H9 (cell line): ENCODE measurements at regions not wholly inside any gene's neighbourhood (a gene's known extent, or its start where the extent isn't known, plus 50 kb on each side); places are given as distances from the start of the nearest gene placed in this dataset.
A peak's percentile ranks its signal among the peaks of the same experiment; 100 is the strongest.

Experiments used
- DNase-seq: peaks from one replicate; pipeline ENCODE4 v3.0.0-alpha.2; 2017
- H2AFZ ChIP-seq: one replicate; pipeline ENCODE4 v1.6.1; 2013; ENCODE audit warnings: mild to moderate bottlenecking, low read length, control low read depth, moderate library complexity
- H2AK5ac ChIP-seq: 2 replicates; pipeline ENCODE4 v1.6.1; 2013; ENCODE audit warnings: low read length, control low read depth, mixed read lengths; ENCODE audit not compliant: insufficient read length
- H2BK120ac ChIP-seq: one replicate; pipeline ENCODE4 v1.6.1; 2013; ENCODE audit warnings: low read depth, mild to moderate bottlenecking, low read length, control low read depth, inconsistent platforms; ENCODE audit not compliant: poor library complexity, severe bottlenecking
- H2BK12ac ChIP-seq: 2 replicates; pipeline ENCODE4 v1.6.1; 2013; ENCODE audit warnings: low read length, control low read depth, mixed read lengths, low read depth; ENCODE audit not compliant: insufficient read length
- H2BK15ac ChIP-seq: 2 replicates; pipeline ENCODE4 v1.6.1; 2013; ENCODE audit warnings: low read depth, low read length, control low read depth
- H2BK20ac ChIP-seq: one replicate; pipeline ENCODE4 v1.6.1; 2013; ENCODE audit warnings: low read depth, mild to moderate bottlenecking, low read length, control low read depth, inconsistent platforms; ENCODE audit not compliant: poor library complexity, severe bottlenecking
- H2BK5ac ChIP-seq: 2 replicates; pipeline ENCODE4 v1.6.1; 2013; ENCODE audit warnings: low read length, control low read depth, mixed read lengths; ENCODE audit not compliant: insufficient read length
- H3K14ac ChIP-seq: 2 replicates; pipeline ENCODE4 v1.6.1; 2013; ENCODE audit warnings: low read length, control low read depth; ENCODE audit not compliant: insufficient read depth
- H3K18ac ChIP-seq: 2 replicates; pipeline ENCODE4 v1.6.1; 2013; ENCODE audit warnings: low read depth, mild to moderate bottlenecking, mixed read lengths, low read length, control low read depth; ENCODE audit not compliant: insufficient read length
- H3K23ac ChIP-seq: 2 replicates; pipeline ENCODE4 v1.6.1; 2013; ENCODE audit warnings: low read length, control low read depth, mixed read lengths, low read depth; ENCODE audit not compliant: insufficient read length
- H3K23me2 ChIP-seq: 2 replicates; pipeline ENCODE4 v1.6.1; 2013; ENCODE audit warnings: low read depth, mild to moderate bottlenecking, mixed read lengths, low read length, control low read depth; ENCODE audit not compliant: insufficient read length, poor library complexity, severe bottlenecking
- H3K27ac ChIP-seq: 2 replicates; pipeline ENCODE4 v1.5.1; 2013; ENCODE audit warnings: low read length, control low read depth, mixed read lengths, low read depth; ENCODE audit not compliant: insufficient read length
- H3K27me3 ChIP-seq: 2 replicates; pipeline ENCODE4 v1.6.1; 2013; ENCODE audit warnings: low read length, control low read depth, inconsistent platforms; ENCODE audit not compliant: insufficient read depth
- H3K4ac ChIP-seq: 2 replicates; pipeline ENCODE4 v1.6.1; 2013; ENCODE audit warnings: low read depth, mild to moderate bottlenecking, control low read depth, inconsistent platforms, low read length, moderate library complexity
- H3K4me1 ChIP-seq: 2 replicates; pipeline ENCODE4 v1.6.1; 2013; ENCODE audit warnings: low read length, control low read depth, inconsistent platforms; ENCODE audit not compliant: insufficient read depth
- H3K4me2 ChIP-seq: 2 replicates; pipeline ENCODE4 v1.6.1; 2013; ENCODE audit warnings: low read length, control low read depth, mixed read lengths; ENCODE audit not compliant: insufficient read length, insufficient read depth
- H3K56ac ChIP-seq: 2 replicates; pipeline ENCODE4 v1.6.1; 2013; ENCODE audit warnings: low read depth, mild to moderate bottlenecking, mixed read lengths, low read length, control low read depth; ENCODE audit not compliant: insufficient read length
- H3K79me1 ChIP-seq: 2 replicates; pipeline ENCODE4 v1.6.1; 2013; ENCODE audit warnings: low read depth, mild to moderate bottlenecking, moderate library complexity, low read length, control low read depth, inconsistent platforms; ENCODE audit not compliant: insufficient read depth, poor library complexity, severe bottlenecking
- H3K79me2 ChIP-seq: 2 replicates; pipeline ENCODE4 v1.6.1; 2013; ENCODE audit warnings: low read length, control low read depth, inconsistent platforms; ENCODE audit not compliant: insufficient read depth
- H3K9ac ChIP-seq: 2 replicates; pipeline ENCODE4 v1.6.1; 2013; ENCODE audit warnings: low read length, control low read depth, mixed read lengths; ENCODE audit not compliant: insufficient read length; ENCODE audit errors: extremely low read depth
- H3K9me3 ChIP-seq: one replicate; pipeline ENCODE4 v1.6.1; 2013; ENCODE audit warnings: low read depth, low read length, inconsistent platforms; ENCODE audit not compliant: control insufficient read depth
- H3T11ph ChIP-seq: one replicate; pipeline ENCODE4 v1.6.1; 2013; ENCODE audit warnings: mild to moderate bottlenecking, low read length, control low read depth, inconsistent platforms
- H4K20me1 ChIP-seq: one replicate; pipeline ENCODE4 v1.6.1; 2013; ENCODE audit not compliant: control insufficient read depth, insufficient read length, insufficient read depth
- H4K5ac ChIP-seq: 2 replicates; pipeline ENCODE4 v1.6.1; 2013; ENCODE audit warnings: low read depth, mild to moderate bottlenecking, mixed read lengths, low read length, control low read depth; ENCODE audit not compliant: insufficient read length
- H4K8ac ChIP-seq: replicated peaks from 2 replicates; pipeline ENCODE4 v1.6.1; 2013; ENCODE audit warnings: low read length, control low read depth, mixed read lengths, low read depth; ENCODE audit not compliant: insufficient read length
- H4K91ac ChIP-seq: 2 replicates; pipeline ENCODE4 v1.6.1; 2013; ENCODE audit warnings: low read depth, mild to moderate bottlenecking, moderate library complexity, mixed read lengths, low read length, control low read depth; ENCODE audit not compliant: insufficient read length
- H3K27ac Mint-ChIP-seq, 3 experiments: 2 replicates in 2 of 3; 3 replicates in 1 of 3; pipeline ENCODE4 v1.8.0; 2020 to 2021; ENCODE audit warnings: mixed read lengths in 3 of 3, mild to moderate bottlenecking in 1 of 3, moderate library complexity in 1 of 3
- H3K27me3 Mint-ChIP-seq: 2 replicates; pipeline ENCODE4 v1.8.0; 2021; ENCODE audit warnings: low read depth, mild to moderate bottlenecking, moderate library complexity, mixed read lengths
- H3K36me3 Mint-ChIP-seq, 3 experiments: 2 replicates in 2 of 3; 3 replicates in 1 of 3; pipeline ENCODE4 v1.8.0; 2020 to 2021; ENCODE audit warnings: low read depth in 3 of 3, mixed read lengths in 3 of 3; ENCODE audit not compliant: insufficient read depth in 1 of 3
- H3K4me1 Mint-ChIP-seq, 2 experiments: 2 replicates each; pipeline ENCODE4 v1.8.0; 2020; ENCODE audit warnings: mixed read lengths in 2 of 2
- H3K4me3 Mint-ChIP-seq, 2 experiments: 2 replicates in 1 of 2; 3 replicates in 1 of 2; pipeline ENCODE4 v1.8.0; 2020 to 2021; ENCODE audit warnings: mild to moderate bottlenecking in 2 of 2, mixed read lengths in 2 of 2, moderate library complexity in 1 of 2
- H3K9me3 Mint-ChIP-seq, 2 experiments: 2 replicates in 1 of 2; 3 replicates in 1 of 2; pipeline ENCODE4 v1.8.0; 2020; ENCODE audit warnings: mild to moderate bottlenecking in 2 of 2, mixed read lengths in 2 of 2, moderate library complexity in 1 of 2
- CTCF ChIP-seq: fragments of 200-600 bp; sonication (generic); conservative IDR thresholded peaks from 3 replicates; pipeline ENCODE4 v1.8.0; 2021; ENCODE audit warnings: antibody characterized with exemption, mild to moderate bottlenecking
- WGBS: extraction: QIAGEN DNeasy Blood & Tissue Kit; methylation state at CpG from one replicate; pipeline ENCODE4 v1.1.7; 2013; ENCODE audit warnings: missing lambda C conversion rate, low lambda C conversion rate, mixed read lengths; ENCODE audit not compliant: insufficient read length; ENCODE audit errors: extremely low coverage; 5-methylcytosine and 5-hydroxymethylcytosine counted together

- no peak overlapping the region for H3K4ac ChIP-seq
- Mint-ChIP-seq H3K27ac (peak overlapping the region in 1 of 3 experiments; percentile 27; a peak in 1 of 7 replicates), H3K9me3 (no peaks in the 10 kb centered on the region; a peak in 1 of 5 replicates), H3K27me3 (peaks cover 3% of the 10 kb centered on the region; the same call in 1 of the 2 replicates), H3K36me3 (no peaks in the 10 kb centered on the region), H3K4me3 (no peak overlapping the region), H3K4me1 (peaks cover 0 to 4% of the 10 kb centered on the region in 2 experiments; a peak in 1 of 4 replicates)
- H3K27ac ChIP-seq: no peak overlapping the region
- H3K23ac ChIP-seq: no peak overlapping the region
- H3K79me2 ChIP-seq: no peaks in the 10 kb centered on the region
- H2AFZ ChIP-seq: no peak overlapping the region
- no peaks in the 10 kb centered on the region for H3K23me2 ChIP-seq
- no peak overlapping the region for H3K4me2 ChIP-seq
- no peak overlapping the region for H4K5ac ChIP-seq
- H3K4me1 ChIP-seq: no peaks in the 10 kb centered on the region
- no peak overlapping the region for H4K91ac ChIP-seq
- H4K8ac ChIP-seq: no peak overlapping the region
- H3K79me1 ChIP-seq: no peaks in the 10 kb centered on the region
- H3K56ac ChIP-seq: no peak overlapping the region
- WGBS: no CpG with 5 or more reads among the region's 8 CpGs
- no peaks in the 10 kb centered on the region for H4K20me1 ChIP-seq
- H2BK120ac ChIP-seq: no peak overlapping the region
- no peak overlapping the region for H3K18ac ChIP-seq
- H3K9ac ChIP-seq: no peak overlapping the region
- H2BK12ac ChIP-seq: no peak overlapping the region
- DNase-seq: no peak
- no peak overlapping the region for H2BK20ac ChIP-seq
- no peak overlapping the region for H3T11ph ChIP-seq
- H3K9me3 ChIP-seq: no peaks in the 10 kb centered on the region
- no peak overlapping the region for H2AK5ac ChIP-seq
- TF ChIP-seq CTCF: no peak
- no peak overlapping the region for H2BK15ac ChIP-seq
- no peak overlapping the region for H2BK5ac ChIP-seq
- no peaks in the 10 kb centered on the region; the same call in 1 of the 2 replicates for H3K27me3 ChIP-seq
- no peak overlapping the region for H3K14ac ChIP-seq
These were observed 134.4 kb downstream of the COPRS start for GRCh38 chr17:31724619-31725018.
